ENCODE measurements at regions not wholly inside any gene's neighbourhood (a gene's known extent, or its start where the extent isn't known, plus 50 kb on each side); places are given as distances from the start of the nearest gene placed in this dataset.

DNA sequence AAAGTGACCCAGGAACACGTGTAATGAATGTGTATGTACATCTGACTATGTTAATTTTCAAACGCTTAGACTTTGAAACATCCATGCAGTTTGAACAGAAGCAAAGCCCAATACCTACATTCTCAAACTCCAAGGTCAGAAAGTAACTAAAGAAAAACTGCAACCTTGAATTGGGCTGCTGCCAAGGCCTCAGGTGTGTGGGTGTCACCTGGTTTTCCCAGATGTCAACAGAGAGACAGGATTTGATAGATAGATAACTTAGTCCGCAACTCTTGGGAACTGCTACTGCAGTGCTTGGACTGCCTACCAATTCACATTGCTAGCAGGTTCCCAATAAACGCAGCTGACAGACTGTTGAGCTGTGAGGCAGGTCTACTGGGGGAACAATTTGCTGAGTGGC is 78.7 kb upstream of the PAPOLG start:
- ATAC-seq (no peak), DNase-seq (ENCODE audit: low read depth, low spot score) (no peak)
- no peaks in the 10 kb centered on the region for H3K9me3 ChIP-seq (ENCODE audit: control insufficient read depth, insufficient read depth, low read depth, low read length)
- peaks cover 19% of the 10 kb centered on the region for H3K27me3 ChIP-seq (ENCODE audit: control insufficient read depth, insufficient read depth, low read length)
- no peak overlapping the region for H3K27ac ChIP-seq (ENCODE audit: low read length)
- no peak for TF ChIP-seq SIN3A (IDR thresholded peaks at IDR 0.05; ENCODE audit: borderline replicate concordance, insufficient read depth, low read depth, low read length)
- TF ChIP-seq TCF7L2 (IDR thresholded peaks at IDR 0.05; ENCODE audit: low read depth, low read length) = no peak
- intact Hi-C loops (cut with micrococcal nuclease; ENCODE audit: unreplicated experiment) (loop anchor here (10.0 kb wide), 1 partner anchor 113 kb away; no protein-coding TSS in a partner anchor), in situ Hi-C loops (cut with HindIII; ENCODE audit: low pct_unique_long_range_greater_than_20kb, low sequenced_read_pairs) (no loop called here)
- H3K4me1 ChIP-seq (ENCODE audit: control insufficient read depth, insufficient read depth, low read length) = no peaks in the 10 kb centered on the region
- H3K4me3 ChIP-seq (ENCODE audit: low read depth in 2 of 2, low read length in 2 of 2) = no peak overlapping the region
- H3K36me3 ChIP-seq (ENCODE audit: control insufficient read depth, insufficient read depth, low read length) = no peaks in the 10 kb centered on the region
- CTCF ChIA-PET = no interaction called here
- no TSS peak for BruUV-seq (replicated peaks)
- POLR2A ChIA-PET = no interaction called here

GRCh38 chr2:60678551-60678950 is 77.5 kb upstream of the PAPOLG start:
- H3K4me3 ChIP-seq (ENCODE audit: low read depth in 2 of 2, low read length in 2 of 2) = no peak overlapping the region
- H3K36me3 ChIP-seq (ENCODE audit: control insufficient read depth, insufficient read depth, low read length) = no peaks in the 10 kb centered on the region
- ATAC-seq (no peak), DNase-seq (ENCODE audit: low read depth, low spot score) (no peak)
- TF ChIP-seq TCF7L2 (IDR thresholded peaks at IDR 0.05; ENCODE audit: low read depth, low read length) (no peak), SIN3A (IDR thresholded peaks at IDR 0.05; ENCODE audit: borderline replicate concordance, insufficient read depth, low read depth, low read length) (no peak), POLR2AphosphoS5 (IDR thresholded peaks at IDR 0.05; ENCODE audit: low read depth, low read length) (no peak), CTCF (IDR thresholded peaks at IDR 0.05) (no peak)
- TF ChIP-seq, protein P1, sequence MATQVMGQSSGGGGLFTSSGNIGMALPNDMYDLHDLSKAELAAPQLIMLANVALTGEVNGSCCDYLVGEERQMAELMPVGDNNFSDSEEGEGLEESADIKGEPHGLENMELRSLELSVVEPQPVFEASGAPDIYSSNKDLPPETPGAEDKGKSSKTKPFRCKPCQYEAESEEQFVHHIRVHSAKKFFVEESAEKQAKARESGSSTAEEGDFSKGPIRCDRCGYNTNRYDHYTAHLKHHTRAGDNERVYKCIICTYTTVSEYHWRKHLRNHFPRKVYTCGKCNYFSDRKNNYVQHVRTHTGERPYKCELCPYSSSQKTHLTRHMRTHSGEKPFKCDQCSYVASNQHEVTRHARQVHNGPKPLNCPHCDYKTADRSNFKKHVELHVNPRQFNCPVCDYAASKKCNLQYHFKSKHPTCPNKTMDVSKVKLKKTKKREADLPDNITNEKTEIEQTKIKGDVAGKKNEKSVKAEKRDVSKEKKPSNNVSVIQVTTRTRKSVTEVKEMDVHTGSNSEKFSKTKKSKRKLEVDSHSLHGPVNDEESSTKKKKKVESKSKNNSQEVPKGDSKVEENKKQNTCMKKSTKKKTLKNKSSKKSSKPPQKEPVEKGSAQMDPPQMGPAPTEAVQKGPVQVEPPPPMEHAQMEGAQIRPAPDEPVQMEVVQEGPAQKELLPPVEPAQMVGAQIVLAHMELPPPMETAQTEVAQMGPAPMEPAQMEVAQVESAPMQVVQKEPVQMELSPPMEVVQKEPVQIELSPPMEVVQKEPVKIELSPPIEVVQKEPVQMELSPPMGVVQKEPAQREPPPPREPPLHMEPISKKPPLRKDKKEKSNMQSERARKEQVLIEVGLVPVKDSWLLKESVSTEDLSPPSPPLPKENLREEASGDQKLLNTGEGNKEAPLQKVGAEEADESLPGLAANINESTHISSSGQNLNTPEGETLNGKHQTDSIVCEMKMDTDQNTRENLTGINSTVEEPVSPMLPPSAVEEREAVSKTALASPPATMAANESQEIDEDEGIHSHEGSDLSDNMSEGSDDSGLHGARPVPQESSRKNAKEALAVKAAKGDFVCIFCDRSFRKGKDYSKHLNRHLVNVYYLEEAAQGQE (IDR thresholded peaks at IDR 0.05; ENCODE audit: insufficient read depth in 1 of 2, low read depth in 2 of 2, low read length in 1 of 2) = no peak
- CTCF ChIA-PET = no interaction called here
- BruUV-seq (replicated peaks) = no TSS peak
- in situ Hi-C loops (cut with HindIII; ENCODE audit: low pct_unique_long_range_greater_than_20kb, low sequenced_read_pairs) = no loop called here
- intact Hi-C loops (cut with micrococcal nuclease; ENCODE audit: unreplicated experiment) = loop anchor here (10.0 kb wide), 1 partner anchor 114 kb away; no protein-coding TSS in a partner anchor
- POLR2A ChIA-PET = no interaction called here
- peaks cover 19% of the 10 kb centered on the region for H3K27me3 ChIP-seq (ENCODE audit: control insufficient read depth, insufficient read depth, low read length)
- H3K9me3 ChIP-seq (ENCODE audit: control insufficient read depth, insufficient read depth, low read depth, low read length) = no peaks in the 10 kb centered on the region
- H3K27ac ChIP-seq (ENCODE audit: low read length) = no peak overlapping the region
- H3K4me1 ChIP-seq (ENCODE audit: control insufficient read depth, insufficient read depth, low read length) = no peaks in the 10 kb centered on the region

DNA sequence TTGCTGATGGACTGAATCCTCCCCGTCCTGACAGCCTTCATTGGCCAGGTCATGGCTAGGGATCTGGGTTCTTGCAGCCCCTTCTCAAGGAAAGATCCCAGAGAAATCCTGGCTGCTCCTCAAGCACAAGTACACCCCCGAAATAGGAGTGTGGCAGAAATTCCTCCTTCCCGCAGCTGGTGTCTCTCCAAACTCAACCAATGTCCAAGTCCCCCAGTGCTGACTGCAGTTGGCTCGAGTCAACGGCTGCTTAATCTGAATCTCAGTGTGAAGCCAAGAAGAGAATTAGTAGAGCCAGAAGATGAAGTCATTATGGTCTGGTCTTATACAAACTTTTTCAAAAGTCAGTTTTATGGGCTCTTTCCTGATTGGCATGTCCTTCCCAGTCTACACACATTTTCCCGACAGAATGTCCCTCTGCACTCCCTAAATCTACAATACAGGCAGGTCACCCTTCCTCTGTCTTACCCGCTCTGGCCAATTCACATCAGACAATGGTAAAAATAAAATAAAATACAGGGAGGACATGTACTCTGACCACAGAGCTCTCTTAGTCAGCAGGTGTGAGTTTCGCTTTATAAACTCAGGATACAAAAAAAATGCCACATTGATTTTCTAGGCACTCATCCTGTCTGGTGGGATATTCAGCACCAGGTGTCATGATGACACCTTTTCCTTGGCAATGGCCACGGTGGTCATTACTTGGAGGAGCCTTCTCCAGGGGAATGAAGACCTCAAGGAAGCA is 76.9 kb upstream of the PAPOLG start:
- intact Hi-C loops (cut with micrococcal nuclease; ENCODE audit: unreplicated experiment) = loop anchor here (10.0 kb wide), 1 partner anchor 114 kb away; no protein-coding TSS in a partner anchor

More for the DNA sequence above, 76.9 kb upstream of the PAPOLG start:
- no peak overlapping the region for H3K4me3 ChIP-seq (ENCODE audit: low read depth in 2 of 2, low read length in 2 of 2)
- ATAC-seq (no peak), DNase-seq (ENCODE audit: low read depth, low spot score) (no peak)
- peaks cover 20% of the 10 kb centered on the region for H3K27me3 ChIP-seq (ENCODE audit: control insufficient read depth, insufficient read depth, low read length)
- H3K4me1 ChIP-seq (ENCODE audit: control insufficient read depth, insufficient read depth, low read length) = no peaks in the 10 kb centered on the region
- TF ChIP-seq, protein P1 (IDR thresholded peaks at IDR 0.05; ENCODE audit: insufficient read depth in 1 of 2, low read depth in 2 of 2, low read length in 1 of 2) = no peak
- TF ChIP-seq CTCF (IDR thresholded peaks at IDR 0.05) (no peak), SIN3A (IDR thresholded peaks at IDR 0.05; ENCODE audit: borderline replicate concordance, insufficient read depth, low read depth, low read length) (no peak), TCF7L2 (IDR thresholded peaks at IDR 0.05; ENCODE audit: low read depth, low read length) (no peak), POLR2AphosphoS5 (IDR thresholded peaks at IDR 0.05; ENCODE audit: low read depth, low read length) (no peak)
- POLR2A ChIA-PET = no interaction called here
- BruUV-seq (replicated peaks) = no TSS peak
- no peaks in the 10 kb centered on the region for H3K36me3 ChIP-seq (ENCODE audit: control insufficient read depth, insufficient read depth, low read length)
- CTCF ChIA-PET = no interaction called here
- no peaks in the 10 kb centered on the region for H3K9me3 ChIP-seq (ENCODE audit: control insufficient read depth, insufficient read depth, low read depth, low read length)
- no peak overlapping the region for H3K27ac ChIP-seq (ENCODE audit: low read length)
- in situ Hi-C loops (cut with HindIII; ENCODE audit: low pct_unique_long_range_greater_than_20kb, low sequenced_read_pairs) = no loop called here
